ENCODE measurements at regions not wholly inside any gene's neighbourhood (a gene's known extent, or its start where the extent isn't known, plus 50 kb on each side); places are given as distances from the start of the nearest gene placed in this dataset.

- TF ChIP-seq CTCF (IDR thresholded peaks at IDR 0.05; ENCODE audit: low read depth, low read length): no peak
- no peak for TF ChIP-seq EZH2phosphoT487 (IDR thresholded peaks at IDR 0.05; ENCODE audit: low read depth)
These were observed 129.1 kb downstream of the RGPD3 start for GRCh38 chr2:106339132-106339531.
